ENCODE measurements at regions not wholly inside any gene's neighbourhood (a gene's known extent, or its start where the extent isn't known, plus 50 kb on each side); places are given as distances from the start of the nearest gene placed in this dataset.

DNA sequence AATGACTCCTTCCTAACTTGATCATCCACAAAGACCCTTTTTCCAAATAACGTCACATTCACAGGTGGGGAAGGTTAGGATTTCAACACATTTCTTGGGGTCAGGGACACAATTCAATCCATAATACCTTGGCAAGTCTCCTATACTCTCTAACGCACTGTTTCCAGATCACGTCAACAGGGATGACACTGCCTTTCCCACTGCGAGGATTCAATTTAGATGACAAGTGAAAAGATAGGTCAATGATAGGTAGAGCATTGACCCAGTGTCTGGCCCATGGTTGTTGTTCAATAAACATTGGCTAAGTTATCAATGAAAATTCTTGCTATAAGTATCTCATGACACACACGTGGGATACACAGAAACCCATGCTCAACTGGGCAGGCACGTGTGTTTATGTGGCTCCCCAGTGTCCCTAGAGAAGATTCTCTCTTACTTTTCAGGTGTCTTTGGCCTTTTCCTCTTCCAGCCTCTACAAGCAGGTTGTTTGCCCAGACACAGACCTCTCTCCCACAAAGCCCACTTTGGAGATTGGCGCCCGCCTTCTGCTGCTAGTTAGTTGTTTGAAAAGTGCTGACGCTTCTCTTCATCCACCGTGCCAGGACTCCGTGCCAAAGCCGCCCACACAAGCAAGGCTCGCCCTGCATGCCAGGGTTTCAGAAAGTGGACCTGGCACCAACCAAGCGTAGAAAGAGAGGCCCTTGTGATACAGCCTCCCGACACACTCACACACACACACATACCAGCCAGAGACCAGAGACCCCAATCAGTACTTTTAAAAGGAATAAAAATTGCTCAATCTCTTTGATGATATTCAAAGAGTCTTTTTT is 594.5 kb downstream of the BNC2 start:
- H3K27ac ChIP-seq (ENCODE audit: low read depth, low read length, severe bottlenecking), result no peak overlapping the region
- 94% methylated on average over 11 to 12 of the region's 15 CpGs for WGBS, 2 experiments (ENCODE audit: insufficient coverage in 2 of 2)
- H3K36me3 ChIP-seq (ENCODE audit: control insufficient read depth, insufficient read depth, low read length), result no peaks in the 10 kb centered on the region
- H3K4me3 ChIP-seq (ENCODE audit: extremely low read depth, insufficient read depth, low read length, poor library complexity, severe bottlenecking), result no peak overlapping the region
- H3K9me3 ChIP-seq (ENCODE audit: control insufficient read depth, low read length), result no peaks in the 10 kb centered on the region
- no peaks in the 10 kb centered on the region for H3K4me1 ChIP-seq (ENCODE audit: control insufficient read depth, insufficient read depth, low read length, poor library complexity, severe bottlenecking)

- 79 to 90% methylated on average over 7 to 8 of the region's 8 CpGs for WGBS, 2 experiments (ENCODE audit: insufficient coverage in 2 of 2)
- H3K4me3 ChIP-seq (ENCODE audit: extremely low read depth, insufficient read depth, low read length, poor library complexity, severe bottlenecking), result no peak overlapping the region
- H3K36me3 ChIP-seq (ENCODE audit: control insufficient read depth, insufficient read depth, low read length), result no peaks in the 10 kb centered on the region
- no peak overlapping the region for H3K27ac ChIP-seq (ENCODE audit: low read depth, low read length, severe bottlenecking)
- no peaks in the 10 kb centered on the region for H3K9me3 ChIP-seq (ENCODE audit: control insufficient read depth, low read length)
- H3K4me1 ChIP-seq (ENCODE audit: control insufficient read depth, insufficient read depth, low read length, poor library complexity, severe bottlenecking), result no peaks in the 10 kb centered on the region
These were observed 593.6 kb downstream of the BNC2 start for GRCh38 chr9:16276866-16277265.

- H3K4me1 ChIP-seq (ENCODE audit: control insufficient read depth, insufficient read depth, low read length, poor library complexity, severe bottlenecking), result no peaks in the 10 kb centered on the region
- H3K36me3 ChIP-seq (ENCODE audit: control insufficient read depth, insufficient read depth, low read length), result no peaks in the 10 kb centered on the region
- H3K9me3 ChIP-seq (ENCODE audit: control insufficient read depth, low read length), result no peaks in the 10 kb centered on the region
- no peak overlapping the region for H3K27ac ChIP-seq (ENCODE audit: low read depth, low read length, severe bottlenecking)
- WGBS, 2 experiments (ENCODE audit: insufficient coverage in 2 of 2), result 80 to 88% methylated on average over 6 to 7 of the region's 8 CpGs
- H3K4me3 ChIP-seq (ENCODE audit: extremely low read depth, insufficient read depth, low read length, poor library complexity, severe bottlenecking), result no peak overlapping the region
These were observed 593.0 kb downstream of the BNC2 start for GRCh38 chr9:16277471-16277960.

- no peaks in the 10 kb centered on the region for H3K9me3 ChIP-seq (ENCODE audit: control insufficient read depth, low read length)
- no peaks in the 10 kb centered on the region for H3K4me1 ChIP-seq (ENCODE audit: control insufficient read depth, insufficient read depth, low read length, poor library complexity, severe bottlenecking)
- H3K36me3 ChIP-seq (ENCODE audit: control insufficient read depth, insufficient read depth, low read length), result no peaks in the 10 kb centered on the region
- 90 to 93% methylated on average over 8 to 12 of the region's 13 CpGs for WGBS, 2 experiments (ENCODE audit: insufficient coverage in 2 of 2)
- no peak overlapping the region for H3K27ac ChIP-seq (ENCODE audit: low read depth, low read length, severe bottlenecking)
- H3K4me3 ChIP-seq (ENCODE audit: extremely low read depth, insufficient read depth, low read length, poor library complexity, severe bottlenecking), result no peak overlapping the region
These were observed 592.0 kb downstream of the BNC2 start for GRCh38 chr9:16278326-16278999.

- Histone ChIP-seq H3K4me1 (ENCODE audit: control insufficient read depth, insufficient read depth, low read length, poor library complexity, severe bottlenecking) (no peaks in the 10 kb centered on the region), H3K27ac (ENCODE audit: low read depth, low read length, severe bottlenecking) (no peak overlapping the region), H3K9me3 (ENCODE audit: control insufficient read depth, low read length) (no peaks in the 10 kb centered on the region), H3K4me3 (ENCODE audit: extremely low read depth, insufficient read depth, low read length, poor library complexity, severe bottlenecking) (no peak overlapping the region), H3K36me3 (ENCODE audit: control insufficient read depth, insufficient read depth, low read length) (no peaks in the 10 kb centered on the region)
- 98 to 100% methylated on average over 4 of the region's 5 CpGs for WGBS, 2 experiments (ENCODE audit: insufficient coverage in 2 of 2)
These were observed 588.8 kb downstream of the BNC2 start for GRCh38 chr9:16281707-16282106.

DNA sequence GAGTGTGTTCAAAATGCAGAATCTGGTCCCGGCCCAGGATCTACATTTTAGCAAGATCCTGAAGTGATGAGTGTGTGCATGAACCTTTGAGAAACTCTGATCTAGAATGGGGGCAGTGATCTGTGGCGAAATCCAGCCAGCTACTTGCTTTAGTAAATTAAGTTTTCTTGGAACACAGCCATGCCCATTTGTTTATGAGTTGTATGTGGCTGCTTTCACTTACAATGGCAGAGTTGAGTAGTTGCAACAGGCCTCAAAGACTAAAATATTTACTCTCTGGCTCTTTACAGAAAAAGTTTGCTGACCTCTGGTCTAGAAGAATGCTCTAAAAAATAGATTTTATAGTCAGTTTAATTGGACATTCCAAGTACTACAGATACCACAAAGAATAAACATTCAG is 588.3 kb downstream of the BNC2 start:
- no peaks in the 10 kb centered on the region for H3K9me3 ChIP-seq (ENCODE audit: control insufficient read depth, low read length)
- H3K36me3 ChIP-seq (ENCODE audit: control insufficient read depth, insufficient read depth, low read length), result no peaks in the 10 kb centered on the region
- H3K4me1 ChIP-seq (ENCODE audit: control insufficient read depth, insufficient read depth, low read length, poor library complexity, severe bottlenecking), result no peaks in the 10 kb centered on the region
- 67 to 92% methylated on average over 1 to 2 of the region's 2 CpGs for WGBS, 2 experiments (ENCODE audit: insufficient coverage in 2 of 2)
- H3K27ac ChIP-seq (ENCODE audit: low read depth, low read length, severe bottlenecking), result no peak overlapping the region
- no peak overlapping the region for H3K4me3 ChIP-seq (ENCODE audit: extremely low read depth, insufficient read depth, low read length, poor library complexity, severe bottlenecking)

DNA sequence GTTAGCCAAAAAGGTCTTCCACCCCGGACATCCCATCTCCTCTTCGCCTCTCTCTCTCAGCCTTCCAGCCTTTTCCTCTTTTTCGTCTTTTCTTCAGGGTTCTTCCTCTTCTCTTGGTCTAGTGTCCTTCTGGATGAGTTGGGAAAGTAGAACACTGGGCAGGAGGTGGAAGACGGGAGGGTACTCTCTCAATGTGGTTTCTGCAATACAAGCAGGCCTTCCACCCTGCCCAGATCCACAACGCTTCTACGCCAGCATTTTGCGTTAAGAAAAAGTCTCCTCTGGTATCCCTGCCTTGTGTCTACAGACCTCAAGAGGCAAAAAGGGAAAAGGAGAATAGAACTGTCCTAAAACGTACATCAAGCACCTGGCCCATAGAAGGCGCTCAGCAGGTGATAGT is 587.8 kb downstream of the BNC2 start:
- no peaks in the 10 kb centered on the region for H3K9me3 ChIP-seq (ENCODE audit: control insufficient read depth, low read length)
- H3K4me1 ChIP-seq (ENCODE audit: control insufficient read depth, insufficient read depth, low read length, poor library complexity, severe bottlenecking), result no peaks in the 10 kb centered on the region
- 90 to 91% methylated on average over 3 to 4 of the region's 9 CpGs for WGBS, 2 experiments (ENCODE audit: insufficient coverage in 2 of 2)
- H3K4me3 ChIP-seq (ENCODE audit: extremely low read depth, insufficient read depth, low read length, poor library complexity, severe bottlenecking), result no peak overlapping the region
- no peak overlapping the region for H3K27ac ChIP-seq (ENCODE audit: low read depth, low read length, severe bottlenecking)
- H3K36me3 ChIP-seq (ENCODE audit: control insufficient read depth, insufficient read depth, low read length), result no peaks in the 10 kb centered on the region

DNA sequence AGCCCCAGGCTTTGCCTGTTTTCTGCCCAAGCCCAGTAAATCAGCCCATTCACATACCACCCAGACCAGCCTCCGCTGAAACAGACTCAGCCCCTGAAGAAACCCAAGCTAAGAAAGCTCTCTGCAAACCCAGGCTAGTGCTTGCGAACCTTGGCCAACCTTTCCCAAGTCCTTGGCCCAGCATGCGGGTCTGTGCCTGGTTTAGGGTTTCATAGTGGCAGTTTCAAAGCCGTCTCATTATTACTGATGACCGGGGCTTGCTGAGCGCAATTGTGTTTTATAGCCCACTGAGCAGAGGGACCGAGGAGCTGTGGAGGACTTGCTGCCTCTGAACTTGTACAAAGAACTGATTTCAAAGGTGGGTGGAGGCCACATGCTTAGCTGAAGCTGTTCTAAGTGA is 584.3 kb downstream of the BNC2 start:
- WGBS, 2 experiments (ENCODE audit: insufficient coverage in 2 of 2), result 85 to 87% methylated on average over 6 to 7 of the region's 7 CpGs
- no peaks in the 10 kb centered on the region for H3K9me3 ChIP-seq (ENCODE audit: control insufficient read depth, low read length)
- H3K4me3 ChIP-seq (ENCODE audit: extremely low read depth, insufficient read depth, low read length, poor library complexity, severe bottlenecking), result no peak overlapping the region
- no peak overlapping the region for H3K27ac ChIP-seq (ENCODE audit: low read depth, low read length, severe bottlenecking)
- H3K4me1 ChIP-seq (ENCODE audit: control insufficient read depth, insufficient read depth, low read length, poor library complexity, severe bottlenecking), result no peaks in the 10 kb centered on the region
- H3K36me3 ChIP-seq (ENCODE audit: control insufficient read depth, insufficient read depth, low read length), result no peaks in the 10 kb centered on the region

- WGBS, 2 experiments (ENCODE audit: insufficient coverage in 2 of 2), result 89 to 97% methylated on average over 3 of the region's 3 CpGs
- Histone ChIP-seq H3K36me3 (ENCODE audit: control insufficient read depth, insufficient read depth, low read length) (no peaks in the 10 kb centered on the region), H3K27ac (ENCODE audit: low read depth, low read length, severe bottlenecking) (no peak overlapping the region), H3K4me3 (ENCODE audit: extremely low read depth, insufficient read depth, low read length, poor library complexity, severe bottlenecking) (no peak overlapping the region), H3K4me1 (ENCODE audit: control insufficient read depth, insufficient read depth, low read length, poor library complexity, severe bottlenecking) (no peaks in the 10 kb centered on the region), H3K9me3 (ENCODE audit: control insufficient read depth, low read length) (no peaks in the 10 kb centered on the region)
These were observed 580.8 kb downstream of the BNC2 start for GRCh38 chr9:16289639-16290038.

GRCh38 chr9:16290169-16290568 is 580.3 kb downstream of the BNC2 start:
- no peaks in the 10 kb centered on the region for H3K4me1 ChIP-seq (ENCODE audit: control insufficient read depth, insufficient read depth, low read length, poor library complexity, severe bottlenecking)
- H3K27ac ChIP-seq (ENCODE audit: low read depth, low read length, severe bottlenecking), result no peak overlapping the region
- H3K4me3 ChIP-seq (ENCODE audit: extremely low read depth, insufficient read depth, low read length, poor library complexity, severe bottlenecking), result no peak overlapping the region
- no peaks in the 10 kb centered on the region for H3K36me3 ChIP-seq (ENCODE audit: control insufficient read depth, insufficient read depth, low read length)
- H3K9me3 ChIP-seq (ENCODE audit: control insufficient read depth, low read length), result no peaks in the 10 kb centered on the region
- 91% methylated on average over 3 to 4 of the region's 5 CpGs for WGBS, 2 experiments (ENCODE audit: insufficient coverage in 2 of 2)

GRCh38 chr9:16291921-16292320 is 578.5 kb downstream of the BNC2 start:
- Histone ChIP-seq H3K27ac (ENCODE audit: low read depth, low read length, severe bottlenecking) (no peak overlapping the region), H3K4me1 (ENCODE audit: control insufficient read depth, insufficient read depth, low read length, poor library complexity, severe bottlenecking) (no peaks in the 10 kb centered on the region), H3K4me3 (ENCODE audit: extremely low read depth, insufficient read depth, low read length, poor library complexity, severe bottlenecking) (no peak overlapping the region), H3K36me3 (ENCODE audit: control insufficient read depth, insufficient read depth, low read length) (no peaks in the 10 kb centered on the region), H3K9me3 (ENCODE audit: control insufficient read depth, low read length) (no peaks in the 10 kb centered on the region)
- WGBS, 2 experiments (ENCODE audit: insufficient coverage in 2 of 2), result 87 to 100% methylated on average over 3 to 4 of the region's 4 CpGs
